T-cell (primary cell): ENCODE measurements at regions not wholly inside any gene's neighbourhood (a gene's known extent, or its start where the extent isn't known, plus 50 kb on each side); places are given as distances from the start of the nearest gene placed in this dataset.
A peak's percentile ranks its signal among the peaks of the same experiment; 100 is the strongest.

Source experiments
- ATAC-seq, 4 experiments: fragments of 200-7000 bp in 3 of 4; fragments of 150-1000 bp in 1 of 4; cut with Tn5 transposase; replicated peaks in 1 of 4; 1 replicate in 3 of 4; 2 replicates in 1 of 4; pipeline ENCODE4 v1.10.0; 2021; ENCODE audit warnings: moderate library complexity in 3 of 4, mild to moderate bottlenecking in 2 of 4, moderate number of reproducible peaks in 1 of 4
- CTCF ChIA-PET, 2 donors: fragments of 300-600 bp; sonication (Branson Sonifier 250); formaldehyde crosslinking; loops; one replicate each; lab custom pipeline; 2022; ENCODE audit warnings: antibody characterized with exemption in 2 of 2; lab: Charles Lee
- POLR2A ChIA-PET, 2 donors: fragments of 300-600 bp; sonication (Branson Sonifier 250); formaldehyde crosslinking; loops; one replicate each; lab custom pipeline; 2022; ENCODE audit warnings: antibody characterized with exemption in 2 of 2; lab: Charles Lee
- DNase-seq, 35 experiments: peaks; one replicate each; pipeline versions ENCODE4 v3.0.0 to v3.0.0-alpha.2; 2013 to 2023
- H3K27ac ChIP-seq: one replicate; pipeline ENCODE4 v1.5.1; 2013; ENCODE audit warnings: low read length
- H3K27me3 ChIP-seq, 2 experiments: replicated peaks in 1 of 2; 1 replicate in 1 of 2; 2 replicates in 1 of 2; pipeline versions ENCODE4 v1.6.1 to v1.7.0; 2013; ENCODE audit warnings: low read length in 1 of 2, mixed read lengths in 1 of 2; ENCODE audit not compliant: control insufficient read depth in 2 of 2, insufficient read depth in 2 of 2; ENCODE audit errors: extremely low read depth in 1 of 2
- H3K36me3 ChIP-seq, 2 donors: 1 replicate in 1 of 2; 2 replicates in 1 of 2; pipeline versions ENCODE4 v1.6.1 to v1.7.0; 2013; ENCODE audit warnings: low read length in 1 of 2; ENCODE audit not compliant: control insufficient read depth in 2 of 2, insufficient read depth in 1 of 2; ENCODE audit errors: extremely low read depth in 1 of 2
- H3K4me1 ChIP-seq, 2 experiments: 1 replicate in 1 of 2; 2 replicates in 1 of 2; pipeline versions ENCODE4 v1.6.1 to v1.7.0; 2013; ENCODE audit warnings: low read length in 2 of 2, mixed read lengths in 1 of 2; ENCODE audit not compliant: insufficient read depth in 2 of 2, control insufficient read depth in 1 of 2; ENCODE audit errors: extremely low read depth in 1 of 2
- H3K4me3 ChIP-seq, 2 donors: 1 replicate in 1 of 2; 2 replicates in 1 of 2; pipeline versions ENCODE4 v1.5.1 to v1.7.0; 2013; ENCODE audit warnings: mild to moderate bottlenecking in 2 of 2, low read length in 1 of 2, moderate library complexity in 1 of 2; ENCODE audit not compliant: control insufficient read depth in 1 of 2; ENCODE audit errors: extremely low read depth in 1 of 2
- H3K9me3 ChIP-seq: 2 replicates; pipeline ENCODE4 v1.7.0; 2013
- H3K27ac Mint-ChIP-seq, 2 donors: one replicate each; pipeline ENCODE4 v1.8.0; 2020 to 2021; ENCODE audit warnings: mild to moderate bottlenecking in 2 of 2, mixed read lengths in 2 of 2
- H3K27me3 Mint-ChIP-seq, 2 donors: one replicate each; pipeline ENCODE4 v1.8.0; 2021 to 2022; ENCODE audit warnings: mixed read lengths in 2 of 2
- H3K36me3 Mint-ChIP-seq: one replicate; pipeline ENCODE4 v1.8.0; 2021; ENCODE audit warnings: mixed read lengths
- H3K4me1 Mint-ChIP-seq, 3 donors: one replicate each; pipeline ENCODE4 v1.8.0; 2020 to 2022; ENCODE audit warnings: mixed read lengths in 3 of 3, mild to moderate bottlenecking in 1 of 3
- H3K4me3 Mint-ChIP-seq, 3 donors: one replicate each; pipeline ENCODE4 v1.8.0; 2020 to 2022; ENCODE audit warnings: mild to moderate bottlenecking in 3 of 3, mixed read lengths in 3 of 3, moderate library complexity in 3 of 3
- H3K9me3 Mint-ChIP-seq, 3 donors: one replicate each; pipeline ENCODE4 v1.8.0; 2020 to 2022; ENCODE audit warnings: mixed read lengths in 3 of 3
- WGBS: methylation state at CpG from one replicate; pipeline ENCODE4 v1.1.5; 2013; ENCODE audit warnings: missing lambda C conversion rate; ENCODE audit not compliant: insufficient coverage; 5-methylcytosine and 5-hydroxymethylcytosine counted together

DNA sequence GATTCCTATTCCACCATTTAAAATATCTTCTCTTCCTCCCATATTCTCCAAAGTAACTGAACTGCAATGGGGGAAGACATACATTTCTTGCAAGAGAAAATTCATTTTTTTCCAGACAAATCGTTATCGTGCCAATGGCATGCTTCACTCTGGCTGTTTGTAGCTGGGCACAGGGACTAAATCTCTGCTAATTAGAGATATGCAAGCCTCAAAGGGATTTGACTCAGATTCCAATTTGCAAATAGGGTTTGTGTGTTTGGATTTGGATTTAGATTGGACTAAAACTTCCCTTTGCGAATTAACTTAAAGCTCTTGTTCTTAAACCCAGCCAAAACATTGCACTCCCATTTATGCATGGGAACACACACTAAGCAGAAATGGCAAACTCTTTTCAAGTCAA is 276.2 kb upstream of the DUSP10 start:
- Mint-ChIP-seq H3K4me3 (no peak overlapping the region), H3K9me3 (no peaks in the 10 kb centered on the region), H3K36me3 (no peaks in the 10 kb centered on the region), H3K27me3 (peaks cover 3 to 13% of the 10 kb centered on the region in 2 donors), H3K27ac (no peak overlapping the region), H3K4me1 (no peaks in the 10 kb centered on the region)
- H3K4me3 ChIP-seq: no peak overlapping the region
- no peak for DNase-seq
- POLR2A ChIA-PET: no interaction called here
- WGBS: no CpG with 5 or more reads among the region's 3 CpGs
- H3K9me3 ChIP-seq: no peaks in the 10 kb centered on the region
- no peaks in the 10 kb centered on the region for H3K36me3 ChIP-seq
- no peak overlapping the region for H3K27ac ChIP-seq
- no peaks in the 10 kb centered on the region for H3K4me1 ChIP-seq
- no peaks in the 10 kb centered on the region for H3K27me3 ChIP-seq
- CTCF ChIA-PET: no interaction called here
- no peak for ATAC-seq

DNA sequence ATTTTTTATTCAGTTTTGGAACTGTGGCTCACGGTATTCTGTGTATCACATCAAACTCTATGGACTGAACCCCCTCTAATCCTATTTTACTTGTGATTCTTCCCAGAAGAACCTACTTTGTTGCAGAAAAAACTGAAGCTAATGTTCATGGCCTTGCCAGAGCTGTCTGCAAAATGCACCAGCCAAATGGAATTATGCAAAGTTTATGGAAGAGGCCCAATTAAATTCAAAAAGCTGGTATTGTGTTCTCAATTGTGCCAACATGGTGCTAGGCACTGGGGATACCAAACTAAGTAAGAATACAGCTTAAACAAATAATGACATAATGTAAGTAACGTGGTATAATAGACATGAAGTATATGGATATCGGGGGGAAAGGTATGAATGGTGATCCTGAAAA is 273.8 kb upstream of the DUSP10 start:
- DNase-seq: no peak
- no peaks in the 10 kb centered on the region for H3K9me3 Mint-ChIP-seq
- ChIA-PET CTCF (interaction anchor here in 1 of 2 donors (0.6 kb wide), 1 partner anchor 398 kb away, joined by 3 read pairs; no protein-coding TSS in a partner anchor), POLR2A (interaction anchor here in 1 of 2 donors (0.5 to 0.6 kb wide), 2 partner anchors 101 to 1349 kb away, joined by 3 to 4 read pairs; no protein-coding TSS in a partner anchor)
- Histone ChIP-seq H3K27ac (no peak overlapping the region), H3K36me3 (no peaks in the 10 kb centered on the region), H3K9me3 (no peaks in the 10 kb centered on the region), H3K4me3 (no peak overlapping the region), H3K4me1 (no peaks in the 10 kb centered on the region), H3K27me3 (no peaks in the 10 kb centered on the region)
- no CpG with 5 or more reads among the region's 3 CpGs for WGBS
- no peaks in the 10 kb centered on the region for H3K36me3 Mint-ChIP-seq
- H3K4me1 Mint-ChIP-seq: no peaks in the 10 kb centered on the region
- H3K4me3 Mint-ChIP-seq: no peak overlapping the region
- ATAC-seq: no peak
- peaks cover 0 to 6% of the 10 kb centered on the region in 2 donors for H3K27me3 Mint-ChIP-seq
- H3K27ac Mint-ChIP-seq: no peak overlapping the region

DNA sequence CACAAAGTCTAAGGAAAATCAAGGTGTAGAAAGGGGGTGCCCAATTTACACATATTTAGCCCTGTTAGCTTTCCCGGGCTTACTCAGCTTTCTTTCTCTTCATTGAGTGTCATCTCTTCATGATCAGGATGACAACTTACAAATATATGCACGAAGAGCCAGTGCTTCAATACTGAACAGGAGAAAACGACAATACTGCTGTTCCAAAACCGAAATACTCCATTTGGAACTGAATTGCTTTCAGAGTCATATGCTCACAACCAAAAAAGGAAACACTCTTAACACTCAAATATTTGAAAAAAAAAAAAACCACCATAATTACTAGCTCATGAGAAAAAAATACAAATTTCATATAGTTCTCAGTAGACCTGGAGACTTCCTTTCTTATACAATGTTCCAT is 272.1 kb upstream of the DUSP10 start:
- no peaks in the 10 kb centered on the region for H3K9me3 ChIP-seq
- Mint-ChIP-seq H3K27ac (no peak overlapping the region), H3K36me3 (no peaks in the 10 kb centered on the region), H3K9me3 (no peaks in the 10 kb centered on the region), H3K4me1 (peaks cover 0 to under 1% (median 0%) of the 10 kb centered on the region in 3 donors), H3K27me3 (no peaks in the 10 kb centered on the region), H3K4me3 (no peak overlapping the region)
- H3K4me3 ChIP-seq: no peak overlapping the region
- ATAC-seq (no peak), DNase-seq (no peak)
- no peak overlapping the region for H3K27ac ChIP-seq
- ChIA-PET POLR2A (interaction anchor here in 1 of 2 donors (0.6 kb wide), 2 partner anchors 69 to 314 kb away, joined by 3 to 4 read pairs; no protein-coding TSS in a partner anchor), CTCF (interaction anchor here in 1 of 2 donors (0.6 to 0.8 kb wide), 3 partner anchors 406 to 881 kb away, joined by 3 to 5 read pairs (median 3); no protein-coding TSS in a partner anchor)
- H3K27me3 ChIP-seq: no peaks in the 10 kb centered on the region
- no peaks in the 10 kb centered on the region for H3K36me3 ChIP-seq
- no peaks in the 10 kb centered on the region for H3K4me1 ChIP-seq
- WGBS: 80% methylated on average over 1 of the region's 4 CpGs

DNA sequence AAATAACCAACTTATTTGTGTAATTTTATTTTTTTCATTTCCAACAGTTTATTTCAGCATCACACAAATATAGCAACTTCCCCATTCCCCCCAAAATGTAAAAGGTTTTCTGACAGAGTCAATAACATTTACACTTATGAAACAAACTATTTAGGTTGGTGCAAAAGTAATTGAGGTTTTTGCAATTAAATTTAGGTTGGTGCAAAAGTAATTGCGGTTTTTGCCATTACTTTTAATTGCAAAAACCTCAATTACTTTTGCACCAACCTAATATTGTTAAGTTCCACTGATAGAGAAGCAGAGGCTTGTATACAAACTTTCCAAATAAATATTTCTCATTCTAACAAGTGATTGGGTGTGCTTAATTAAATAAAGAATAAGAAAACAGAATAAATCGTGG is 270.9 kb upstream of the DUSP10 start:
- H3K36me3 Mint-ChIP-seq: no peaks in the 10 kb centered on the region
- Histone ChIP-seq H3K4me3 (no peak overlapping the region), H3K9me3 (no peaks in the 10 kb centered on the region), H3K4me1 (no peaks in the 10 kb centered on the region), H3K27me3 (no peaks in the 10 kb centered on the region), H3K27ac (no peak overlapping the region), H3K36me3 (no peaks in the 10 kb centered on the region)
- no peak for ATAC-seq
- WGBS: no CpG with 5 or more reads among the region's 2 CpGs
- no peak overlapping the region for H3K27ac Mint-ChIP-seq
- no peaks in the 10 kb centered on the region for H3K27me3 Mint-ChIP-seq
- no peak for DNase-seq
- H3K4me1 Mint-ChIP-seq: peaks cover 0 to 4% (median 2%) of the 10 kb centered on the region in 3 donors
- H3K9me3 Mint-ChIP-seq: no peaks in the 10 kb centered on the region
- POLR2A ChIA-PET: no interaction called here
- CTCF ChIA-PET: no interaction called here
- H3K4me3 Mint-ChIP-seq: no peak overlapping the region

DNA sequence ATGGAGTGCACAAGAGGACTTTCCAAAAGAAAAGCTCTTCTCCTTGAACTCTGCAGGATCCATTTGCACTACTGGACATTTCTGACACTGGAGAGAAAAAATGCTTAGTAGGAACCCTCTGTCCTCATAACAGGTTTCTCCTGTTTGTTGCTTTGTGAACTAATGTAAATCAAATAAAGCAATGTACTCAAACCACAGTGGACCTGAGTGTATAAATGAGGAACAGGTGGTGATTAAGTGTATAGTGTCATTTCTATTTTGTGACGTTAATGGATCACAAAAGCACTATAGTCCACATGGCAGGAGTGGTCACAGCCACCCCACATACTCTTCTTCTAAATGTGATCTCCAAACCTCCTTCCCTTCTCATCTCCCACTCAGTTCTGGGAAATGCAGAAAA is 268.4 kb upstream of the DUSP10 start:
- no peaks in the 10 kb centered on the region for H3K27me3 Mint-ChIP-seq
- POLR2A ChIA-PET: no interaction called here
- H3K4me1 ChIP-seq: no peaks in the 10 kb centered on the region
- H3K27ac ChIP-seq: no peak overlapping the region
- no peak overlapping the region for H3K27ac Mint-ChIP-seq
- WGBS: no CpG with 5 or more reads among the region's 1 CpG
- no peaks in the 10 kb centered on the region for H3K9me3 Mint-ChIP-seq
- peaks cover 0 to 4% (median 2%) of the 10 kb centered on the region in 3 donors for H3K4me1 Mint-ChIP-seq
- CTCF ChIA-PET: interaction anchor here (0.6 to 0.8 kb wide), 7 partner anchors 9 to 615 kb away, joined by 3 to 6 read pairs (median 5); no protein-coding TSS in a partner anchor
- H3K27me3 ChIP-seq: peaks cover 0 to 6% of the 10 kb centered on the region in 2 experiments
- DNase-seq (no peak), ATAC-seq (no peak)
- H3K36me3 ChIP-seq: no peaks in the 10 kb centered on the region
- H3K9me3 ChIP-seq: no peaks in the 10 kb centered on the region
- no peak overlapping the region for H3K4me3 Mint-ChIP-seq
- H3K4me3 ChIP-seq: no peak overlapping the region
- no peaks in the 10 kb centered on the region for H3K36me3 Mint-ChIP-seq

DNA sequence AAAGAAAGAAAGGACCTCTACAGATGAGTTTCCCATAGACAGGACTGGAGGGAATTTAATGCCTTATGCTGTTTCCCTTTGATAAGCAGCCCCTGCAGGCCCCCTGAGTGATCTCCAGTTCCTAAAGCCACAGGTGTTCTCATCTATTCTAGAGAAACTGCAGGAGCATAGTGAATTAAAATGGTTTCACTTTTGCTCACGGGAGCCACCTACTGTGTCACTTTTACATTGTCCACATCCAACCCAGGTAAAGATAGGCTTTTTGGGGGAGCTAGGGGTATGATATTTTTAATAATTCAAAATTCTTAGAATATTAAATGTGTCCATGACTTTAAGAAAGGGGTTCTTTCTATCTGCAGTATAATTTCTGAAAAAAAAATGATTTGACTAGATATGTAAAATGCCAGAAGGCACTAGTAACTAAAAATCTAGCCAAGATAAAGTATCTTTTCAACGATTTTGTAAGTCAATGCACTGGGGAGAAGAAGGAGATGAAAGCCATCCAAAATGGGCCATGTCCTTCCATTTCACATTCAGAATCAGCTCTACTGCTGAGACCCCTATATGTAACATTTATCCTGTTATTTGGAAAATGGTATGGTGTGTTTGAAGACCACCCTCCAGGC is 267.3 kb upstream of the DUSP10 start:
- peaks cover 0 to 4% (median 2%) of the 10 kb centered on the region in 3 donors for H3K4me1 Mint-ChIP-seq
- ATAC-seq: peak; percentile 36 to 62 (median 56)
- no peaks in the 10 kb centered on the region for H3K9me3 Mint-ChIP-seq
- H3K27me3 ChIP-seq: peaks cover 0 to 6% of the 10 kb centered on the region in 2 experiments
- ChIA-PET POLR2A (interaction anchor here in 1 of 2 donors (0.6 kb wide), 1 partner anchor 45 kb away, joined by 7 read pairs; no protein-coding TSS in a partner anchor), CTCF (interaction anchor here (0.7 to 1.8 kb wide), 6 partner anchors 12 to 573 kb away, joined by 3 to 15 read pairs (median 4); no protein-coding TSS in a partner anchor)
- no peaks in the 10 kb centered on the region for H3K4me1 ChIP-seq
- no peaks in the 10 kb centered on the region for H3K36me3 ChIP-seq
- peaks cover 0 to 2% of the 10 kb centered on the region in 2 donors for H3K27me3 Mint-ChIP-seq
- H3K36me3 Mint-ChIP-seq: no peaks in the 10 kb centered on the region
- H3K4me3 ChIP-seq: no peak overlapping the region
- H3K9me3 ChIP-seq: no peaks in the 10 kb centered on the region
- H3K27ac Mint-ChIP-seq: no peak overlapping the region
- H3K4me3 Mint-ChIP-seq: peak overlapping the region in 2 of 3 donors; percentile 17 to 42
- no peak overlapping the region for H3K27ac ChIP-seq
- peak in 23 of 35 experiments; percentile 1 to 60 (median 9) for DNase-seq
- no CpG with 5 or more reads among the region's 2 CpGs for WGBS
